ENCODE measurements at regions not wholly inside any gene's neighbourhood (a gene's known extent, or its start where the extent isn't known, plus 50 kb on each side); places are given as distances from the start of the nearest gene placed in this dataset.

- Histone ChIP-seq H3K23ac (ENCODE audit: low read depth, low read length) (no peak overlapping the region), H4K20me1 (ENCODE audit: insufficient read depth, low read length) (no peaks in the 10 kb centered on the region), H2AFZ (replicated peaks; ENCODE audit: low read length, poor library complexity) (no peak overlapping the region), H4K91ac (ENCODE audit: insufficient read depth, low read depth, low read length) (no peak overlapping the region), H3K36me3 (ENCODE audit: control insufficient read depth, insufficient read depth, low read length) (no peaks in the 10 kb centered on the region), H3K14ac (replicated peaks; ENCODE audit: low read depth, low read length) (no peak overlapping the region; the same call in 1 of the 2 replicates), H2AK9ac (replicated peaks; ENCODE audit: low read depth, low read length, poor library complexity) (no peak overlapping the region), H2BK15ac (ENCODE audit: low read depth, low read length) (0 out of 3 replicates have a peak overlapping the region, but pooled peaks have one; percentile 3), H2BK20ac (ENCODE audit: low read depth, low read length) (peak overlapping the region; percentile 42; the same call in 1 of the 2 replicates), H3K9me1 (ENCODE audit: insufficient read depth, low read length) (peaks cover 6% of the 10 kb centered on the region; the same call in 1 of the 2 replicates), H3K4me2 (ENCODE audit: low read depth, low read length) (no peak overlapping the region), H3K4ac (ENCODE audit: low read depth, low read length) (no peak overlapping the region), H3K79me1 (ENCODE audit: low read depth in 1 of 2, low read length in 2 of 2) (no peaks in the 10 kb centered on the region), H4K8ac (ENCODE audit: low read depth in 2 of 2, low read length in 2 of 2) (no peak overlapping the region), H2BK120ac (ENCODE audit: low read depth, low read length) (peak overlapping the region; percentile 65; the same call in 1 of the 2 replicates), H3K9ac (ENCODE audit: low read depth, low read length) (no peak overlapping the region), H4K5ac (ENCODE audit: low read depth, low read length) (no peak overlapping the region), H3K4me3 (ENCODE audit: insufficient read depth, low read depth, low read length) (no peak overlapping the region), H3K56ac (ENCODE audit: extremely low read depth, insufficient read depth, low read length) (no peak overlapping the region), H2BK5ac (ENCODE audit: low read depth, low read length, poor library complexity, severe bottlenecking) (no peak overlapping the region), H2AK5ac (ENCODE audit: low read depth, low read length) (no peak overlapping the region), H3K27ac (ENCODE audit: insufficient read depth, low read length) (0 out of 2 replicates have a peak overlapping the region, but pooled peaks have one; percentile 5), H3K27me3 (ENCODE audit: control insufficient read depth, insufficient read depth, low read length) (no peaks in the 10 kb centered on the region), H3K9me3 (ENCODE audit: control insufficient read depth, insufficient read depth, low read length) (no peaks in the 10 kb centered on the region), H3K4me1 (ENCODE audit: control insufficient read depth, insufficient read depth, low read length) (peaks cover 2% of the 10 kb centered on the region; the same call in 1 of the 2 replicates), H3K18ac (ENCODE audit: low read depth, low read length) (no peak overlapping the region)
- TF ChIP-seq SMC3 (IDR thresholded peaks at IDR 0.05; ENCODE audit: low read depth, low read length), result no peak
- peak; percentile 30; the same call in 1 of the 2 replicates for TF ChIP-seq CEBPB (IDR thresholded peaks at IDR 0.05; ENCODE audit: low read depth, low read length)
- TF ChIP-seq NFE2L2 (IDR thresholded peaks at IDR 0.05; ENCODE audit: low read depth, low read length), result no peak
- no peak for TF ChIP-seq MAFK (IDR thresholded peaks at IDR 0.05; ENCODE audit: low read depth, low read length)
- TF ChIP-seq MXI1 (IDR thresholded peaks at IDR 0.05; ENCODE audit: borderline replicate concordance, low read depth, low read length), result no peak
- no peak for TF ChIP-seq USF2 (IDR thresholded peaks at IDR 0.05; ENCODE audit: low read depth, low read length)
- intact Hi-C loops (cut with micrococcal nuclease) (no loop called here), dilution Hi-C loops (cut with HindIII; ENCODE audit: low sequenced_read_pairs, unreplicated experiment) (no loop called here), in situ Hi-C loops (cut with MboI; ENCODE audit: low sequenced_read_pairs) (no loop called here)
- ATAC-seq (ENCODE audit: low read depth) (peak; percentile 32; the same call in 1 of the 2 replicates), DNase-seq (peak; percentile 54)
- POLR2A ChIA-PET (ENCODE audit: unreplicated experiment), result no interaction called here
- BruUV-seq (replicated peaks), result no TSS peak
- CTCF ChIA-PET, result no interaction called here
- no CpG with 5 or more reads among the region's 1 CpG for WGBS, 2 experiments (ENCODE audit: extremely low coverage in 2 of 2, insufficient read length in 1 of 2)
These were observed 100.7 kb upstream of the GRPR start for GRCh38 chrX:16022580-16023200.
